ENCODE measurements at regions not wholly inside any gene's neighbourhood (a gene's known extent, or its start where the extent isn't known, plus 50 kb on each side); places are given as distances from the start of the nearest gene placed in this dataset.

DNA sequence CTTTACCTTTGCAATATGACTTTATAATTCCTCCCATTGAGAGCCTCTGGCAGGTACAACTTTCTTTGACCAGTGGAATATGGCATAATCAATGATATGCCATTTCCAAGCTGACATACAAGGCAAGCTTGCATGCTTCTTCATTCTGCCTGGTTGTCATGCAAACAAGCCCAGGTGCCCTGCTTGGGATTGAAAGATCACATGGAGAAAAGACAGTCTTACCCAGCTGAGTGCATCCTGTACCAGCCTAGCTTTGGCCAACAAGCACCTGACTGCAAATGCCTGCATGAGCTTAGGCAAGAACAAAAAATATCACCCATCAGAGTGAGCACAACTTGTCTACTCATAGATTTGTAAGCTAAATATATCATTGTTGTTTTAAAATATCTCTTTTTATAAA, 82.9 kb upstream of the KCND2 start:
- H2BK20ac ChIP-seq (ENCODE audit: low read depth, low read length) = no peak overlapping the region
- no peak overlapping the region for H4K91ac ChIP-seq (ENCODE audit: insufficient read depth, low read depth, low read length)
- DNase-seq = no peak
- H2AFZ ChIP-seq (replicated peaks; ENCODE audit: low read length, poor library complexity) = no peak overlapping the region
- no peak overlapping the region for H2BK15ac ChIP-seq (ENCODE audit: low read depth, low read length)
- no peak overlapping the region for H3K23ac ChIP-seq (ENCODE audit: low read depth, low read length)
- in situ Hi-C loops (cut with MboI; ENCODE audit: low sequenced_read_pairs) (no loop called here), dilution Hi-C loops (cut with HindIII; ENCODE audit: low sequenced_read_pairs, unreplicated experiment) (no loop called here), intact Hi-C loops (cut with micrococcal nuclease) (no loop called here)
- H3K4me3 ChIP-seq (ENCODE audit: insufficient read depth, low read depth, low read length) = no peak overlapping the region
- H4K20me1 ChIP-seq (ENCODE audit: insufficient read depth, low read length) = no peaks in the 10 kb centered on the region
- no TSS peak for BruUV-seq (replicated peaks)
- no peaks in the 10 kb centered on the region for H3K9me3 ChIP-seq (ENCODE audit: control insufficient read depth, insufficient read depth, low read length)
- POLR2A ChIA-PET (ENCODE audit: unreplicated experiment) = no interaction called here
- ATAC-seq (ENCODE audit: low read depth) = no peak
- no peak overlapping the region for H2AK5ac ChIP-seq (ENCODE audit: low read depth, low read length)
- no peak overlapping the region for H2AK9ac ChIP-seq (replicated peaks; ENCODE audit: low read depth, low read length, poor library complexity)
- no peak overlapping the region for H3K27ac ChIP-seq (ENCODE audit: insufficient read depth, low read length)
- no peak overlapping the region for H3K4ac ChIP-seq (ENCODE audit: low read depth, low read length)
- H3K36me3 ChIP-seq (ENCODE audit: control insufficient read depth, insufficient read depth, low read length) = no peaks in the 10 kb centered on the region
- H4K5ac ChIP-seq (ENCODE audit: low read depth, low read length) = no peak overlapping the region
- TF ChIP-seq FOS (IDR thresholded peaks at IDR 0.05; ENCODE audit: low read depth, low read length) = no peak
- TF ChIP-seq BHLHE40 (IDR thresholded peaks at IDR 0.05; ENCODE audit: low read depth, low read length) = no peak
- TF ChIP-seq MAFK (IDR thresholded peaks at IDR 0.05; ENCODE audit: low read depth, low read length) = no peak
- no peak for TF ChIP-seq POLR2A (IDR thresholded peaks at IDR 0.05; ENCODE audit: low read depth, low read length)
- TF ChIP-seq CHD1 (IDR thresholded peaks at IDR 0.05; ENCODE audit: low read depth, low read length) = no peak
- no peak for TF ChIP-seq RAD21 (IDR thresholded peaks at IDR 0.05; ENCODE audit: low read length)
- H2BK5ac ChIP-seq (ENCODE audit: low read depth, low read length, poor library complexity, severe bottlenecking) = no peak overlapping the region
- no peak overlapping the region for H3K56ac ChIP-seq (ENCODE audit: extremely low read depth, insufficient read depth, low read length)
- H3K14ac ChIP-seq (replicated peaks; ENCODE audit: low read depth, low read length) = no peak overlapping the region
- H3K4me1 ChIP-seq (ENCODE audit: control insufficient read depth, insufficient read depth, low read length) = no peaks in the 10 kb centered on the region
- H3K27me3 ChIP-seq (ENCODE audit: control insufficient read depth, insufficient read depth, low read length) = no peaks in the 10 kb centered on the region
- H3K79me1 ChIP-seq (ENCODE audit: low read depth in 1 of 2, low read length in 2 of 2) = no peaks in the 10 kb centered on the region
- no peak overlapping the region for H3K9ac ChIP-seq (ENCODE audit: low read depth, low read length)
- CTCF ChIA-PET = interaction anchor here (0.6 kb wide), 1 partner anchor 28 kb away, joined by 3 read pairs; no protein-coding TSS in a partner anchor
- no peak overlapping the region for H3K18ac ChIP-seq (ENCODE audit: low read depth, low read length)
- H2BK120ac ChIP-seq (ENCODE audit: low read depth, low read length) = no peak overlapping the region
- no peaks in the 10 kb centered on the region for H3K9me1 ChIP-seq (ENCODE audit: insufficient read depth, low read length)
- no peak overlapping the region for H4K8ac ChIP-seq (ENCODE audit: low read depth in 2 of 2, low read length in 2 of 2)
- H3K4me2 ChIP-seq (ENCODE audit: low read depth, low read length) = no peak overlapping the region

Measured in IMR-90 (cell line).